ENCODE measurements at regions not wholly inside any gene's neighbourhood (a gene's known extent, or its start where the extent isn't known, plus 50 kb on each side); places are given as distances from the start of the nearest gene placed in this dataset.
"Not testable (repeated sequence)": the region's sequence is repeated elsewhere in the genome, so short reads cannot be mapped to it uniquely, and the experiment has no call there.

- TF ChIP-seq CTCF (conservative IDR thresholded peaks at IDR 0.05 in 1 of 2, IDR thresholded peaks at IDR 0.05 in 1 of 2; ENCODE audit: low read depth in 1 of 2, low read length in 2 of 2); EZH2 (IDR thresholded peaks at IDR 0.05; ENCODE audit: low read length, missing control alignments): not testable (repeated sequence)
These were observed 278.6 kb upstream of the MAP2 start for GRCh38 chr2:209145220-209145691.
